Peyer's patch (tissue), 4 donors: ENCODE measurements at regions not wholly inside any gene's neighbourhood (a gene's known extent, or its start where the extent isn't known, plus 50 kb on each side); places are given as distances from the start of the nearest gene placed in this dataset.

Source experiments
- POLR2A ChIP-seq, 2 donors: fragments of 450-650 bp; IDR thresholded peaks; one replicate each; pipeline ENCODE4 v1.5.1; 2017; ENCODE audit warnings: antibody characterized with exemption in 2 of 2, mild to moderate bottlenecking in 2 of 2, moderate library complexity in 2 of 2
- TF ChIP-seq, protein P1 (sequence below), 6 experiments: fragments of 450-650 bp in 4 of 6; fragments of 200-600 bp in 2 of 6; sonication (generic) in 1 of 6; IDR thresholded peaks; one replicate each; pipeline ENCODE4 v1.5.1; 2017 to 2019; ENCODE audit warnings: antibody characterized with exemption in 6 of 6, mild to moderate bottlenecking in 3 of 6, moderate library complexity in 1 of 6

DNA sequence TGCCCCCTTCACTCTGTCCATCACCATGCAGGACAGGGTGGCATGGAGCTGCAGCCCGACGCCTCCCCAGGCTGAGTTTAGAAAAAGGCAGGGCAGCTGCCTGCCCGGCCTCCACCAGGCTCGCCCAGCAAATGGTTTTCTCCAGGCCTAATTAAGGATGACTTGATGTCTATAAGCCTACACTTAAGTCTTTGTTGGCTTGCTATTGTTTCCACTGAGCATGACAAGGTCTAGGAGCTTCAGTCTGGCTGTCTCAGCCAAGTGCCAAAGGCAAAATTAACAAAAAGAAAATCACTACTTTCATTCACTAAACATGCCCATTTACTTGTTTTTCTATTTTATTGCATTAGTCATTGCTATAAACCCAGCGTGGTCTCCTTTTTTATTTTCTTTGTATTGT is 372.2 kb downstream of the INSIG2 start:
- TF ChIP-seq, protein P1, sequence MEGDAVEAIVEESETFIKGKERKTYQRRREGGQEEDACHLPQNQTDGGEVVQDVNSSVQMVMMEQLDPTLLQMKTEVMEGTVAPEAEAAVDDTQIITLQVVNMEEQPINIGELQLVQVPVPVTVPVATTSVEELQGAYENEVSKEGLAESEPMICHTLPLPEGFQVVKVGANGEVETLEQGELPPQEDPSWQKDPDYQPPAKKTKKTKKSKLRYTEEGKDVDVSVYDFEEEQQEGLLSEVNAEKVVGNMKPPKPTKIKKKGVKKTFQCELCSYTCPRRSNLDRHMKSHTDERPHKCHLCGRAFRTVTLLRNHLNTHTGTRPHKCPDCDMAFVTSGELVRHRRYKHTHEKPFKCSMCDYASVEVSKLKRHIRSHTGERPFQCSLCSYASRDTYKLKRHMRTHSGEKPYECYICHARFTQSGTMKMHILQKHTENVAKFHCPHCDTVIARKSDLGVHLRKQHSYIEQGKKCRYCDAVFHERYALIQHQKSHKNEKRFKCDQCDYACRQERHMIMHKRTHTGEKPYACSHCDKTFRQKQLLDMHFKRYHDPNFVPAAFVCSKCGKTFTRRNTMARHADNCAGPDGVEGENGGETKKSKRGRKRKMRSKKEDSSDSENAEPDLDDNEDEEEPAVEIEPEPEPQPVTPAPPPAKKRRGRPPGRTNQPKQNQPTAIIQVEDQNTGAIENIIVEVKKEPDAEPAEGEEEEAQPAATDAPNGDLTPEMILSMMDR (IDR thresholded peaks at IDR 0.05): no peak
- TF ChIP-seq POLR2A (IDR thresholded peaks at IDR 0.05): no peak
